ENCODE measurements at regions not wholly inside any gene's neighbourhood (a gene's known extent, or its start where the extent isn't known, plus 50 kb on each side); places are given as distances from the start of the nearest gene placed in this dataset.

DNA sequence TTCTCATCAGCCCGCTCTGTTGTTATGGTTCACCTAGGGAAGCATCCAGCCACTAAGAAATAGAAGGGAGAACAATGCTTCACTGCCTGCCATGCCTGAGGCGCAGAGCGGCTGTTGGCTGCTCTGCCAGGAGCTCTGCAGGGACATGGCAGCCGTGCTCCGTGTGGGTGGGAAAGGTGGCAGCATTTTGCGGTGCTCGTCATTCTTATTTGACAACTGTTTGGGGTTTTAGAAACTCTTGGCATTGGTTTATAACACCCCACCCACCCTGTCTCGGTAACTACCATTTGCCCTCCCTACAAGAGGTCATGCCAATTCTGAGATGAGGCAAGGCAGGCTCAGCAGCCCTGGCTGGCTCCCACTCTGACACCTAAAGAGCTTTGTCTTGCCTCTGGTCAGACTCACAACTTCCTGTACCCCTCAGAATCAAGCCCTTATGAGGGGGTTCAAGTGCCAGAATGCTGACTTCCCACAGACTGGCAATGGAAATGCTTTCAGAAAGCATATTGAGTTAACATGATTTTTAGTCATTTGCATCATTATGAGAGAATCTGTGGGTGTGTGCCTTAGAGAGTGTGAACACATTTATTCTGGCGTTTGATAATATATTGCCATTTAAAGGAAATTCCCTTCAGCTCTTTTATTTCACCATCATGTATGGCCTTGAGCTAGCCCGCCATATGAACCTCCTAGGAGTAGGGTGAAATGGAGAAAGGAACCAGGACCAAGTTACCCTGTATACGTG, 288.0 kb upstream of the ANKRD55 start:
- H3K9me3 ChIP-seq: no peaks in the 10 kb centered on the region
- intact Hi-C loops (cut with DNase I): no loop called here
- DNase-seq (no peak), ATAC-seq (no peak), FAIRE-seq (no peak)
- H3K27ac ChIP-seq: no peak overlapping the region
- peaks cover 0 to 11% (median 2%) of the 10 kb centered on the region in 3 donors for H3K4me1 ChIP-seq
- H3K4me3 ChIP-seq: no peak overlapping the region
- WGBS, 2 donors: 93% methylated on average over 11 of the region's 11 CpGs
- no peaks in the 10 kb centered on the region for H3K27me3 ChIP-seq
- TF ChIP-seq, protein P1, sequence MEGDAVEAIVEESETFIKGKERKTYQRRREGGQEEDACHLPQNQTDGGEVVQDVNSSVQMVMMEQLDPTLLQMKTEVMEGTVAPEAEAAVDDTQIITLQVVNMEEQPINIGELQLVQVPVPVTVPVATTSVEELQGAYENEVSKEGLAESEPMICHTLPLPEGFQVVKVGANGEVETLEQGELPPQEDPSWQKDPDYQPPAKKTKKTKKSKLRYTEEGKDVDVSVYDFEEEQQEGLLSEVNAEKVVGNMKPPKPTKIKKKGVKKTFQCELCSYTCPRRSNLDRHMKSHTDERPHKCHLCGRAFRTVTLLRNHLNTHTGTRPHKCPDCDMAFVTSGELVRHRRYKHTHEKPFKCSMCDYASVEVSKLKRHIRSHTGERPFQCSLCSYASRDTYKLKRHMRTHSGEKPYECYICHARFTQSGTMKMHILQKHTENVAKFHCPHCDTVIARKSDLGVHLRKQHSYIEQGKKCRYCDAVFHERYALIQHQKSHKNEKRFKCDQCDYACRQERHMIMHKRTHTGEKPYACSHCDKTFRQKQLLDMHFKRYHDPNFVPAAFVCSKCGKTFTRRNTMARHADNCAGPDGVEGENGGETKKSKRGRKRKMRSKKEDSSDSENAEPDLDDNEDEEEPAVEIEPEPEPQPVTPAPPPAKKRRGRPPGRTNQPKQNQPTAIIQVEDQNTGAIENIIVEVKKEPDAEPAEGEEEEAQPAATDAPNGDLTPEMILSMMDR (IDR thresholded peaks at IDR 0.05): no peak
- H3K36me3 ChIP-seq: no peaks in the 10 kb centered on the region

GRCh38 chr5:56518820-56519219, 285.7 kb upstream of the ANKRD55 start:
- no peak for DNase-seq
- no peak for ATAC-seq
- no peaks in the 10 kb centered on the region for H3K27me3 ChIP-seq
- TF ChIP-seq, protein P1 (IDR thresholded peaks at IDR 0.05): no peak
- peaks cover 0 to 11% (median 7%) of the 10 kb centered on the region in 3 donors for H3K4me1 ChIP-seq
- no peaks in the 10 kb centered on the region for H3K9me3 ChIP-seq
- H3K4me3 ChIP-seq: no peak overlapping the region
- no peaks in the 10 kb centered on the region for H3K36me3 ChIP-seq
- H3K27ac ChIP-seq: no peak overlapping the region
- 86 to 87% methylated on average over 4 of the region's 4 CpGs for WGBS, 2 donors
- no peak for FAIRE-seq
- intact Hi-C loops (cut with DNase I): no loop called here

GRCh38 chr5:56517011-56517416, 283.9 kb upstream of the ANKRD55 start:
- intact Hi-C loops (cut with DNase I): no loop called here

DNA sequence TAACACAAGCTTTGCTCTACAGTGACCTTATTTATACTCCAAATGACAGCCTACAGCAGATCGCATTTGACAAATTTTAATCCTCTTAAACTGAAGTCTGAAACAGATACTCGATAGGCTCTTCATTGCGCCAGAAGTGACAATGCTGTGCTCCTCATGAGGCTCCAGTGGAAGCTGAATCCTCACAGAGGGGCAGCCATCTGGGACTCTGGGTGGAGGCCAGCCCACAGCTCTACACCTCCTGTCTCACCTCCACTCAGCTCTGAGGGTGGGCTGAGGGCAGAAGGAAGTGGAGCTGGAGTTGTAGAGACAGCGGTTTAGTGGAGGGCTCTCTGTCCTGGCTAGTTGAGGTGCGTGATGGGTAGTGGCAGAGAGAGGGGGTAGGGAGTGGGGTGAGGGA, 283.3 kb upstream of the ANKRD55 start:
- H3K27me3 ChIP-seq: no peaks in the 10 kb centered on the region
- WGBS, 2 donors: 93 to 96% methylated on average over 5 of the region's 5 CpGs
- no peak overlapping the region for H3K4me3 ChIP-seq
- peaks cover 0 to 11% (median 7%) of the 10 kb centered on the region in 3 donors for H3K4me1 ChIP-seq
- intact Hi-C loops (cut with DNase I): no loop called here
- H3K27ac ChIP-seq: peak overlapping the region in 1 of 4 donors; percentile 28
- DNase-seq (no peak), FAIRE-seq (no peak), ATAC-seq (no peak)
- TF ChIP-seq, protein P1 (IDR thresholded peaks at IDR 0.05): no peak
- no peaks in the 10 kb centered on the region for H3K36me3 ChIP-seq
- no peaks in the 10 kb centered on the region for H3K9me3 ChIP-seq

More at GRCh38 chr5:56517011-56517416, 283.9 kb upstream of the ANKRD55 start:
- 8 to 16% methylated on average over 2 of the region's 2 CpGs for WGBS, 2 donors
- peak overlapping the region in 1 of 4 donors; percentile 28 for H3K27ac ChIP-seq
- ATAC-seq: peak; percentile 44 to 68 (median 60)
- H3K9me3 ChIP-seq: no peaks in the 10 kb centered on the region
- H3K36me3 ChIP-seq: no peaks in the 10 kb centered on the region
- H3K4me3 ChIP-seq: no peak overlapping the region
- DNase-seq: peak in 1 of 6 donors; percentile 41
- H3K27me3 ChIP-seq: no peaks in the 10 kb centered on the region
- TF ChIP-seq, protein P1 (IDR thresholded peaks at IDR 0.05): no peak
- peaks cover 0 to 11% (median 7%) of the 10 kb centered on the region in 3 donors for H3K4me1 ChIP-seq
- FAIRE-seq: no peak

DNA sequence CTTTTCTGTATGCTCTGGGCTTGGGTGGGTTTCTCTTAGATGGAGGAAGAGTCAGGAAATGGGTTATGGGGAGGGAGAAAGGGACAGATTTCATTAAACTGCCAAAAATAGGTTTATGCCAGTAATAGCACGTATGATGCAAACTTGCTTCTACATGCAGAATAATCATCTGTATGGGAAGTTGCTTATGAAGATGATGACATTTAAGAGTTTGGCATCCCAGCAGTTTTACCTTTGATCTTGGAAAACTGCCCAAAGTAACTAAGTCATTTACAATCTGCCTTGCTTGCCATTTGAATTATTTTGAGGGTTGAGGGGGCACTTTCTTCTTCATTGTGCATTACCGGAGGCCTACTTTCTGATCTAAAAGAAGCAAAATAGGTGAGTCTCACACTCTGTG, 282.9 kb upstream of the ANKRD55 start:
- TF ChIP-seq, protein P1 (IDR thresholded peaks at IDR 0.05): no peak
- no peak for ATAC-seq
- no peaks in the 10 kb centered on the region for H3K27me3 ChIP-seq
- H3K9me3 ChIP-seq: no peaks in the 10 kb centered on the region
- no peak overlapping the region for H3K27ac ChIP-seq
- no peaks in the 10 kb centered on the region for H3K36me3 ChIP-seq
- FAIRE-seq: no peak
- intact Hi-C loops (cut with DNase I): no loop called here
- no peak overlapping the region for H3K4me3 ChIP-seq
- no peak for DNase-seq
- H3K4me1 ChIP-seq: peaks cover 0 to 11% (median 7%) of the 10 kb centered on the region in 3 donors
- WGBS, 2 donors: 80% methylated on average over 2 of the region's 2 CpGs
